GM18498 (cell line): ENCODE measurements at regions not wholly inside any gene's neighbourhood (a gene's known extent, or its start where the extent isn't known, plus 50 kb on each side); places are given as distances from the start of the nearest gene placed in this dataset.
"Not testable (repeated sequence)": the region's sequence is repeated elsewhere in the genome, so short reads cannot be mapped to it uniquely, and the experiment has no call there.

Experiments used
- ATAC-seq: cut with Tn5 transposase; IDR thresholded peaks from one replicate; pipeline ENCODE4 v1.9.1; 2021; ENCODE audit warnings: mild to moderate bottlenecking, moderate library complexity; ENCODE audit not compliant: unreplicated experiment

DNA sequence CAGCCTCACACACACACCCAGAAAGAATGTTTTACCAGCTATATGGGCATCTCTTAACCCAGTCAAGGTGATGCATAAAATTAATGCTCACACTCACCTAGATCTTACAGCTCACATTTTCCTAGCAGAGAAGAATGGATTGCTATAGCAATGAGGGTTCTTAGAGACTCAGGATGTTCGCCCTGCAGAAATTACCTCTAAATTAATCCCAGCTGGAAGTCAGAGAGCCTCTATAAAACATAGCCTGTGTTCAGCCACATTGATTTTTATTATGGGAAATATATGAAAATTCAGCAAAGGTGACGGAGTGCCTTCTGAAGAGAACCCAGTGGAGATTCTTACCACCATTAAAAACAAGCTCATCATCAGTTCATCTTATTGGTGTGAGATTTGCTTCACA lies 528.3 kb upstream of the ZFP42 start:
- ATAC-seq: no peak

GRCh38 chr4:187469627-187470026 lies 525.9 kb upstream of the ZFP42 start:
- no peak for ATAC-seq

DNA sequence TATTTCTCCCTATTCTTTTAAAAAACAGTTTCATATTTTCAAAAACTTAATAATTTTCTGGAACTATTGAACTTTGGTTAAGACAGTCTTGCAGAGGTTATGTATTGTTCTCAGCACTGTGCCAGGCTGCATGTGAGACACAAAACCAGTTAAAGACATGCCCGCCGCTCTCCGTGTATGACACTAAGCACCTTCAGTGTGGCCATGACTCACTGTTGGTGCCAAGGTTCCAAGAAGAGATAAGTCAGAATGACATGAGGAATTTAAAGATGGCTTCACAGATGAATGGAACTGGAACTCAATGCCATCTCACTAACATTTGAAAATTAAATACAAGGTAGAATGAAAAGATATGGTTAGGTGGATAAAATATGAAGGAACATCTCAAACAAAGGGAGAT lies 525.5 kb upstream of the ZFP42 start:
- ATAC-seq: no peak

DNA sequence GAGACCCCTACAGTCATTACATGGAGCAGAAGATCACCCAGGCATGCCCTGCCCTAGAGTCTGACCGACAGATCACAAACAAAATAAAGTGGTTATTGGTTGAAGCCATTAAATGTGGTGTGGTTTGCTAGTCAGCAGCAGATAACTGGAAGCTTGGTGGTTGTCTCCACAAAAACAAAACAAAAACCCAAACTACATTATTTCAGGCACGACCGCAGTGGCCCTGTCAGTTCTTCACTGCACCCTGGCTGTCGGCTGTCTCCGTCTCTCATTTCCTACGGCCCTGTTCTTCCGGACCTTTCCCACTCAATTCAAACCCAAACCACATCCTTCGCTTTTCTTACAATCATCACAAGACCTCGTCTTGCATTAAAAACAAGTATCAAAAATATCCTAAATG lies 521.3 kb upstream of the ZFP42 start:
- ATAC-seq: no peak

- no peak for ATAC-seq
Observed at GRCh38 chr4:187475901-187476300, 519.7 kb upstream of the ZFP42 start.

DNA sequence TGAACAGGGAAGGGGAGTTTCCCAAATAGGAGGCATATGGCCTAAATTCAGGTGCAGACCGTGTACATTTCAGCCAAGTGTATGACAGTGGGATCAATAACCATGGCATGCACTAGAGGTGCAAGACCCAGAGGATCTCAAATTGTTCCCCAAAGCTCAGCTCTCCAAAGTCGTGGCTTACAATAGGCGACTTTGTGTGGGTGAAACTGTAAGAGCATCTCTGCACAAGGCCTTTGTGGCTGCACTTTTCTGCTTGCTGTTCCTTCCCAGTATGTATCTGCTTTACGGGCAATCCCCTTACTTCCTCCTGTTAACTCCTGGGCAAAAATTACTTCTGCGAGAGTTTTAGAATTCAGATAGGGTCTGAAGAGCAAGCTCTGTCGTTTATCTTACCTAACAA lies 518.3 kb upstream of the ZFP42 start:
- no peak for ATAC-seq

GRCh38 chr4:187478292-187479140 lies 517.1 kb upstream of the ZFP42 start:
- ATAC-seq: no peak

DNA sequence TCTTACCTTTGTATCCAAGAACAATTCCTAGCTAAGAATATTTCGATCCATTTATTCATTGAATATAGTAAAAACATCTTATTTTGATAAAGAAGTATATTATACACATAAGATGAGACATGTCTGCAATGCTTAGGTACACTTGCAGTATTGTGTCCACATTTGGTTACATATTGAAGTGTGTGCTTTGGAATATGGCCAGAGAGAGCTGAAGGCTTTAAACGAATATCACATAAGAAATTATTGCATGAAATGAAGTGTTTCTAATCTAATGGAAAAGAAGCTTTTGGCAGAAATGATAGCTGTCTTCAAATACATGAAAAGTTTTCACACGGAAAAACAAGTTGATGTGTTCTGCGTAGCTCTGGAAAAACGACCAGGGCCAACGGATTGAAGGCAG lies 516.1 kb upstream of the ZFP42 start:
- no peak for ATAC-seq

- no peak for ATAC-seq
Observed at GRCh38 chr4:187480146-187481145, 515.1 kb upstream of the ZFP42 start.

DNA sequence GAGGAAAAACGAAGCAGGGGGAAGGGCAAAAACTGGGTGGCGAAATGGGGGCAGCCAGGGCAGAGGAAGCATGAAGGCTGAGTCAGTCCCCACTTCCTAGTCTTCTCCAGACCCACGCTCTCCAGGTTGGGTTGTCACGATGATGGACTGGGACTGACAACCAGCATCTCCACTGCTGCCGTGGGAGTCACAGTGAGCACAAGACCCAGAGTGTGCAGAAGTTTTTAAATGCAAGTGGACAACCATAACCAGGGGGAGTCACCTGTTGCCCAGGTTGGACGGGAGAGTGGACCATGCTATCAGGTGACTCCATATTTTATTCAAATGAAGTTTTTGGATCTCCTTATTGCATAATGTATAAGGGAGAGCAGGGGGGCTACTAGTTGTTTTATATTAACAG lies 511.4 kb upstream of the ZFP42 start:
- no peak for ATAC-seq

DNA sequence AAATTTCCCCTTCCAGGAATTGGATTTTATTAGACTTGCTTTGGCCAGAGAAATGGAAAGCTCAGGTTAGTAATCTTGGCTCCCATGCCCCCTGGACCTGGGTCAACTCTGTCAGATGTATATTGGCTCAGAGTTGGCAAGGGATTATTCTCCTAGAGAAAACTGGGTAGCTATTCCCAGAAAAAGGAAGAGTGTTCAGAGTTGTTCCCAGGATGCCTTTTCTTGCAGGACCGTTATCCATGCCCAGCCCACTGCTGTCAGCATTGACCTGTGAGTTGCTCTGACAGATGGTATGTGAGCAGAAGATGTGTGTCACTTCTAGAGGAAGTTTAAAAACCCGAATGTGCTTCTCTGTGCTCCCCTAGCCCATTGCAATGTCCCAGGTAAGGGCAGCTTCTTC lies 509.9 kb upstream of the ZFP42 start:
- no peak for ATAC-seq

GRCh38 chr4:187491286-187491685 lies 504.3 kb upstream of the ZFP42 start:
- ATAC-seq: no peak

DNA sequence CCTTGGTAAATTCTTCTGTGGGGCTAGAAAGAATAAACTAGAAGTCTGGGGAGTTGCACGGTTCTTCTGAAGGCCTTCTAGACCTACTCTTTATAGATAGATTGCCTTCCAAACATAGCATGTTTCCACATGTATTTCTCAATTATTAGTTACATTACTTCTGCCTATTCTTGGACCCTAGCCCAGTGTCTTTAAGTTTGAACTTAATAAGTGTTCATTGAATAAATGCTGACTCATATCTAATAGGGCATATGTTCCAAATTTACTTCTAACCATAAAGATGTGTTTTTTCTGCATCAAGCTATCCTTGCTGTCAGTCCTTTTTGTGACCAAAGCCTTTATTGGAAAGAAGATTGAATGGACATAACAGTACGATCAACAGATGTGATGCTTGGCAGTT lies 503.6 kb upstream of the ZFP42 start:
- ATAC-seq: no peak

DNA sequence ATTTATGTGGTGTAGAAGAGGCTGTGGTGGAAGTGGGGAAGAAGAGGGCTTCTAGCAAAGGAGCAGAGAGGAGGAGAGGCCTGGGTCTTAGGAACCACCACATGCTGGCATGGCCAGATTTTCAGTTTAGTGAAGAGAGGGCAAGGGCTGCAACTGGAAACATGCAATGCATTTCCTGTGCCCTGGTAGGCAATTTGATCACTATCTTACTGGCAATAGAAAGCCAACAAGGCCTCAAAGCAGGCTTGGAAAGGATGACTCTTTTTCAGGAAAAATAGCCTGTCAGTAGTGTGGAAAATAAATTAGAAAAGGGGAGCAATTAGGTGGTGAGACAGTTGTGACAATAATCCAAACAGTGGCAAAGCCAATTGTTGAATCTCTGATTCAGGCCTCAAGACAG lies 501.9 kb upstream of the ZFP42 start:
- no peak for ATAC-seq

DNA sequence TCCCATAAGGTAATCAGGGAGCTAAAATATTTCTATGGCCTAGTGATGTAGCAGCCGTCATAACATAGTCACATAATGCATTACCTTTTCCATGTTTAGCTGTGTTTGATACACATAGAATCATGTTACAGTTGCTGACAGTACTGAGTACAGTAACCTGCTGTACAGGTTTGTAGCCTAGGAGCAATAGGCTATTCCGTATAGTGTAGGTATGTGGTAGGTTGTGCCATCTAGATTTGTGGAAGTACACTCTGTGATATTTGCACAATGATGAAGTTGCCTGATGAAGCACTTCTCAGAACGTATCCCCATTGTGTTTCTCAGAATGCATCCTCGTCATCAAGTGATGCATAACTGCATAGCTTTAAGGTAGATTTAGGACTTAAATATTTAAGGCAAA lies 495.6 kb upstream of the ZFP42 start:
- ATAC-seq: no peak

GRCh38 chr4:187500796-187501195 lies 494.8 kb upstream of the ZFP42 start:
- no peak for ATAC-seq

DNA sequence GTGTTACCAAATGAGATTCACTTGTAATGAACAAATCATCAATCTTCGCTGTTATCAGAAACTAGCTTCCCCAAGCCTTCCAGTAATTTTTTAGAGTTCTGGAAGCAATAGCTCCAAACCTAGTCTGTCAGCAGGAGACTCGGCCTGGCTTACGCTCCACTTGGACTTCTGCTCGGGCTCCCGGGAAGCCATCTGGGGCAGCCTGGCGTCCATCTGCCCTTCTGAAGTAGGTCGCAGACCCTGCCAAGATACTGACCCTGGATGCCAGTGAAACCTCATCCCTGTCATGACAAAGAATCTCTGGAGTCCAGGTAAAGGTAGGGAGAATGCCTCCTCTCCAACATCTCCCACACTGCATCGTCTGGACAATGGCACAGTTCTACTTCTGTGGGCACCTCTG lies 493.8 kb upstream of the ZFP42 start:
- ATAC-seq: no peak

DNA sequence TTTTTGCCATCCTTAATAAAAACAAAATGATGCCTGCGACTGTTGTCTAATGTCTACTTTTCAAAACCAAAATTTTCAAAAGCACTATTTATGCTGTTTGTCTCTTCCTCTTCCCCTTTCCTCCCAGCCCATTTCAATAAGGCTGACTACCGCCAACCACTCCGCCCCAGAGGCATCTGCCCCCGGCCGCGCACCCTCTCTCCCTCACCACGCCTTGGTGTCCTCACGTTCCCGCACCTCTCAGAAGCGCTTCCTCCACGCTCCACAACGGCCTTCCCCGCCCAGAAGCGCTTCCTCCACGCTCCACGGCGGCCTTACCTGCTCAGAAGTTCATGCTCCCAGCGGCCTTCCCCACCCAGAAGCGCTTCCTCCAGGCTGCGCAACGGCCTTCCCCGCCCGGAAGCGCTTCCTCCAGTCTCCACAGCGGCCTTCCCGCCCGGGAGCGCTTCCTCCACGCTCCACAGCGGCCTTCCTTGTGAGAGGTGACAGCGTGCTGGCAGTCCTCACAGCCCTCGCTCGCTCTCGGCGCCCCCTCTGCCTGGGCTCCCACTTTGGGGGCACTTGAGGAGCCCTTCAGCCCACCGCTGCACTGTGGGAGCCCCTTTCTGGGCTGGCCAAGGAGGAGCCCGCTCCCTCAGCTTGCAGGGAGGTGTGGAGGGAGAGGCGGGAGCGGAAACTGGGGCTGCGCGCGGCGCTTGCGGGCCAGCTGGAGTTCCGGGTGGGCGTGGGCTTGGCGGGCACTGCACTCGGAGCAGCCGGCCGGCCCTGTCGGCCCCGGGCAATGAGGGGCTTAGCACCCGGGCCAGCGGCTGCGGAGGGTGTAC lies 490.4 kb upstream of the ZFP42 start:
- ATAC-seq: no peak

- not testable (repeated sequence) for ATAC-seq
Observed at GRCh38 chr4:187505798-187506141, 489.8 kb upstream of the ZFP42 start.

- ATAC-seq: no peak
Observed at GRCh38 chr4:187516224-187516623, 479.3 kb upstream of the ZFP42 start.

DNA sequence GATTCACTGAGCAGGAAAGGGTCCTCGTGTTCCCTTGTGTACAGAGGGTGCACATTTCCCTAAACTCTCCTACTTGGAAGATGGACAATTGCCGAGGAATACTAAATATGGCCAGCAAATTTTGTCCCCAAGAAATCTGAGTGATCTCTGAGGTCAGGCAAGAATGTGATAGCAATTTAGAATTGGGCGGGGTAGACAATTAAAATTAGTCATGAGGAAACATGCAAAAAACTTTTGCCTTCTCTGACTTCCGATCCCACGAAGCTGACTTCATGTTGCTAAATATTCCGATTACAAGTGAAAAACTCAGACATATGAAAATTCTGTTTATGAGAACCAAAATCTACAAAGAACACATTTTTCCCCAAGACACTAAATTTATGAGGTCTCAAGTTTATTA lies 453.9 kb upstream of the ZFP42 start:
- no peak for ATAC-seq
